Liver (tissue), 7 donors: ENCODE measurements at regions not wholly inside any gene's neighbourhood (a gene's known extent, or its start where the extent isn't known, plus 50 kb on each side); places are given as distances from the start of the nearest gene placed in this dataset.

ENCODE experiments used
- DNase-seq: peaks from one replicate; pipeline ENCODE4 v3.0.0-alpha.2; 2017; ENCODE audit warnings: low spot score
- H3K27ac ChIP-seq, 2 donors: one replicate each; pipeline ENCODE4 v1.7.0; 2013; ENCODE audit warnings: inconsistent platforms in 2 of 2, low read length in 2 of 2, control low read depth in 1 of 2, low read depth in 1 of 2, mild to moderate bottlenecking in 1 of 2
- H3K27me3 ChIP-seq, 4 donors: one replicate each; pipeline versions ENCODE4 v1.6.1 to v1.7.0; 2013; ENCODE audit warnings: low read length in 3 of 4, inconsistent platforms in 1 of 4, mild to moderate bottlenecking in 1 of 4, moderate library complexity in 1 of 4; ENCODE audit not compliant: control insufficient read depth in 4 of 4, insufficient read depth in 4 of 4
- H3K36me3 ChIP-seq, 4 donors: one replicate each; pipeline versions ENCODE4 v1.6.1 to v1.7.0; 2013; ENCODE audit warnings: low read length in 3 of 4, mild to moderate bottlenecking in 3 of 4, low read depth in 1 of 4, moderate library complexity in 1 of 4; ENCODE audit not compliant: control insufficient read depth in 4 of 4, insufficient read depth in 3 of 4
- H3K4me1 ChIP-seq, 4 donors: one replicate each; pipeline versions ENCODE4 v1.6.1 to v1.7.0; 2013; ENCODE audit warnings: low read length in 3 of 4, mild to moderate bottlenecking in 3 of 4, moderate library complexity in 1 of 4; ENCODE audit not compliant: control insufficient read depth in 4 of 4, insufficient read depth in 4 of 4
- H3K4me3 ChIP-seq, 3 donors: one replicate each; pipeline versions ENCODE4 v1.6.1 to v1.7.0; 2013; ENCODE audit warnings: low read length in 3 of 3, control low read depth in 1 of 3, low read depth in 1 of 3, mild to moderate bottlenecking in 1 of 3
- H3K9ac ChIP-seq, 2 donors: one replicate each; pipeline ENCODE4 v1.7.0; 2013; ENCODE audit warnings: low read length in 2 of 2, mild to moderate bottlenecking in 2 of 2, moderate library complexity in 2 of 2, control low read depth in 1 of 2, low read depth in 1 of 2
- H3K9me3 ChIP-seq, 4 donors: one replicate each; pipeline versions ENCODE4 v1.6.1 to v1.7.0; 2013; ENCODE audit warnings: low read length in 3 of 4; ENCODE audit not compliant: control insufficient read depth in 4 of 4
- EGR1 ChIP-seq, 2 donors: IDR thresholded peaks; 2 replicates each; pipeline ENCODE4 v1.6.1; 2016 to 2018; ENCODE audit warnings: antibody characterized with exemption in 2 of 2, low read depth in 2 of 2
- FOXA2 ChIP-seq: IDR thresholded peaks from 2 replicates; pipeline ENCODE4 v1.6.1; 2016; ENCODE audit warnings: antibody characterized with exemption
- GABPA ChIP-seq, 2 donors: IDR thresholded peaks in 1 of 2; conservative IDR thresholded peaks in 1 of 2; 2 replicates each; pipeline ENCODE4 v1.6.1; 2016; ENCODE audit warnings: antibody characterized with exemption in 2 of 2, mild to moderate bottlenecking in 1 of 2, moderate library complexity in 1 of 2
- HNF4A ChIP-seq, 2 donors: conservative IDR thresholded peaks; 2 replicates each; pipeline ENCODE4 v1.6.1; 2016; ENCODE audit warnings: antibody characterized with exemption in 2 of 2, mild to moderate bottlenecking in 2 of 2
- HNF4G ChIP-seq: IDR thresholded peaks from 2 replicates; pipeline ENCODE4 v1.6.1; 2016; ENCODE audit warnings: antibody characterized with exemption
- JUND ChIP-seq, 2 donors: IDR thresholded peaks; 2 replicates each; pipeline ENCODE4 v1.6.1; 2016; ENCODE audit warnings: antibody characterized with exemption in 2 of 2
- NR2F2 ChIP-seq: IDR thresholded peaks from 2 replicates; pipeline ENCODE4 v1.6.1; 2016; ENCODE audit warnings: antibody characterized with exemption
- RAD21 ChIP-seq, 2 donors: IDR thresholded peaks; 2 replicates each; pipeline ENCODE4 v1.6.1; 2016; ENCODE audit warnings: antibody characterized with exemption in 2 of 2, mild to moderate bottlenecking in 2 of 2
- SP1 ChIP-seq: IDR thresholded peaks from 2 replicates; pipeline ENCODE4 v1.6.1; 2018; ENCODE audit warnings: antibody characterized with exemption, mild to moderate bottlenecking
- TAF1 ChIP-seq: conservative IDR thresholded peaks from 2 replicates; pipeline ENCODE4 v1.6.1; 2016; ENCODE audit warnings: antibody characterized with exemption, mild to moderate bottlenecking
- YY1 ChIP-seq: IDR thresholded peaks from 2 replicates; pipeline ENCODE4 v1.6.1; 2016; ENCODE audit warnings: antibody characterized with exemption, mild to moderate bottlenecking
- WGBS: extraction: QIAGEN DNeasy Blood & Tissue Kit; methylation state at CpG from one replicate; pipeline ENCODE4 v1.1.7; 2013; 5-methylcytosine and 5-hydroxymethylcytosine counted together
- TF ChIP-seq, protein P1 (sequence below): IDR thresholded peaks from 2 replicates; pipeline ENCODE4 v1.6.1; 2016; ENCODE audit warnings: antibody characterized with exemption
- TF ChIP-seq, protein P2 (sequence below): IDR thresholded peaks from 2 replicates; pipeline ENCODE4 v1.6.1; 2016; ENCODE audit warnings: antibody characterized with exemption
- TF ChIP-seq, protein P3 (sequence below): IDR thresholded peaks from 2 replicates; pipeline ENCODE4 v1.6.1; 2016; ENCODE audit warnings: antibody characterized with exemption, mild to moderate bottlenecking
- TF ChIP-seq, protein P4 (sequence below): IDR thresholded peaks from 2 replicates; pipeline ENCODE4 v1.6.1; 2016; ENCODE audit warnings: antibody characterized with exemption
- donor health status: healthy.
- donor health status: healthy.
- donor health status: healthy.
- donor health status: healthy.

DNA sequence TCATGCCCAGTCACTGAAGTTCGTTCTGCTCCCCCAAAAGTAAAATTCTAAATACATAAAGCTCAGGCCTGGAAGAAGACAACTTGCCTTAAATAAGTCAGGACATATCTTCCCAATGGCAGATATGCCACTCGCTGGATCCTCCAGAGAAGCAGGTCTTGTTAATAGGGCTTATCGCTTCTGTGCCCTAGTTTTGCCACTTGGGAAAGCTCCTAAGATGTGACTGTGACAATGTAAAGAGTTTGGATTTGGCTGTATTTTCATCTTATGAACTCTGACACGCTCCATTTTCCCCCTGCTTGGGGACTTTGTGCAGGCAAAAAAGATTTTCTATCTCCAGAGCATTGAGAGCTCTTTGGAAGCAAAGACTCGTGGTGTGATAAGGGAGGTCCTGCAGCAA, 279.9 kb downstream of the WDR11 start:
- Histone ChIP-seq H3K9me3 (no peaks in the 10 kb centered on the region), H3K4me1 (no peaks in the 10 kb centered on the region), H3K9ac (no peak overlapping the region), H3K36me3 (no peaks in the 10 kb centered on the region), H3K4me3 (no peak overlapping the region), H3K27ac (no peak overlapping the region), H3K27me3 (no peaks in the 10 kb centered on the region)
- WGBS = 79% methylated on average over 5 of the region's 5 CpGs
- no peak for DNase-seq
- no peak for TF ChIP-seq JUND (IDR thresholded peaks at IDR 0.05)
- TF ChIP-seq HNF4A (conservative IDR thresholded peaks at IDR 0.05) = no peak
- TF ChIP-seq, protein P1, sequence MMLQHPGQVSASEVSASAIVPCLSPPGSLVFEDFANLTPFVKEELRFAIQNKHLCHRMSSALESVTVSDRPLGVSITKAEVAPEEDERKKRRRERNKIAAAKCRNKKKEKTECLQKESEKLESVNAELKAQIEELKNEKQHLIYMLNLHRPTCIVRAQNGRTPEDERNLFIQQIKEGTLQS = no peak
- TF ChIP-seq, protein P2, sequence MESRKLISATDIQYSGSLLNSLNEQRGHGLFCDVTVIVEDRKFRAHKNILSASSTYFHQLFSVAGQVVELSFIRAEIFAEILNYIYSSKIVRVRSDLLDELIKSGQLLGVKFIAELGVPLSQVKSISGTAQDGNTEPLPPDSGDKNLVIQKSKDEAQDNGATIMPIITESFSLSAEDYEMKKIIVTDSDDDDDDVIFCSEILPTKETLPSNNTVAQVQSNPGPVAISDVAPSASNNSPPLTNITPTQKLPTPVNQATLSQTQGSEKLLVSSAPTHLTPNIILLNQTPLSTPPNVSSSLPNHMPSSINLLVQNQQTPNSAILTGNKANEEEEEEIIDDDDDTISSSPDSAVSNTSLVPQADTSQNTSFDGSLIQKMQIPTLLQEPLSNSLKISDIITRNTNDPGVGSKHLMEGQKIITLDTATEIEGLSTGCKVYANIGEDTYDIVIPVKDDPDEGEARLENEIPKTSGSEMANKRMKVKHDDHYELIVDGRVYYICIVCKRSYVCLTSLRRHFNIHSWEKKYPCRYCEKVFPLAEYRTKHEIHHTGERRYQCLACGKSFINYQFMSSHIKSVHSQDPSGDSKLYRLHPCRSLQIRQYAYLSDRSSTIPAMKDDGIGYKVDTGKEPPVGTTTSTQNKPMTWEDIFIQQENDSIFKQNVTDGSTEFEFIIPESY = no peak
- TF ChIP-seq HNF4G = no peak
- TF ChIP-seq NR2F2 = no peak
- no peak for TF ChIP-seq FOXA2
- no peak for TF ChIP-seq RAD21 (IDR thresholded peaks at IDR 0.05)
- no peak for TF ChIP-seq EGR1 (IDR thresholded peaks at IDR 0.05; ENCODE audit: low read depth in 2 of 2)
- no peak for TF ChIP-seq GABPA (IDR thresholded peaks at IDR 0.05 in 1 of 2, conservative IDR thresholded peaks at IDR 0.05 in 1 of 2)
- TF ChIP-seq, protein P3, sequence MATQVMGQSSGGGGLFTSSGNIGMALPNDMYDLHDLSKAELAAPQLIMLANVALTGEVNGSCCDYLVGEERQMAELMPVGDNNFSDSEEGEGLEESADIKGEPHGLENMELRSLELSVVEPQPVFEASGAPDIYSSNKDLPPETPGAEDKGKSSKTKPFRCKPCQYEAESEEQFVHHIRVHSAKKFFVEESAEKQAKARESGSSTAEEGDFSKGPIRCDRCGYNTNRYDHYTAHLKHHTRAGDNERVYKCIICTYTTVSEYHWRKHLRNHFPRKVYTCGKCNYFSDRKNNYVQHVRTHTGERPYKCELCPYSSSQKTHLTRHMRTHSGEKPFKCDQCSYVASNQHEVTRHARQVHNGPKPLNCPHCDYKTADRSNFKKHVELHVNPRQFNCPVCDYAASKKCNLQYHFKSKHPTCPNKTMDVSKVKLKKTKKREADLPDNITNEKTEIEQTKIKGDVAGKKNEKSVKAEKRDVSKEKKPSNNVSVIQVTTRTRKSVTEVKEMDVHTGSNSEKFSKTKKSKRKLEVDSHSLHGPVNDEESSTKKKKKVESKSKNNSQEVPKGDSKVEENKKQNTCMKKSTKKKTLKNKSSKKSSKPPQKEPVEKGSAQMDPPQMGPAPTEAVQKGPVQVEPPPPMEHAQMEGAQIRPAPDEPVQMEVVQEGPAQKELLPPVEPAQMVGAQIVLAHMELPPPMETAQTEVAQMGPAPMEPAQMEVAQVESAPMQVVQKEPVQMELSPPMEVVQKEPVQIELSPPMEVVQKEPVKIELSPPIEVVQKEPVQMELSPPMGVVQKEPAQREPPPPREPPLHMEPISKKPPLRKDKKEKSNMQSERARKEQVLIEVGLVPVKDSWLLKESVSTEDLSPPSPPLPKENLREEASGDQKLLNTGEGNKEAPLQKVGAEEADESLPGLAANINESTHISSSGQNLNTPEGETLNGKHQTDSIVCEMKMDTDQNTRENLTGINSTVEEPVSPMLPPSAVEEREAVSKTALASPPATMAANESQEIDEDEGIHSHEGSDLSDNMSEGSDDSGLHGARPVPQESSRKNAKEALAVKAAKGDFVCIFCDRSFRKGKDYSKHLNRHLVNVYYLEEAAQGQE = no peak

DNA sequence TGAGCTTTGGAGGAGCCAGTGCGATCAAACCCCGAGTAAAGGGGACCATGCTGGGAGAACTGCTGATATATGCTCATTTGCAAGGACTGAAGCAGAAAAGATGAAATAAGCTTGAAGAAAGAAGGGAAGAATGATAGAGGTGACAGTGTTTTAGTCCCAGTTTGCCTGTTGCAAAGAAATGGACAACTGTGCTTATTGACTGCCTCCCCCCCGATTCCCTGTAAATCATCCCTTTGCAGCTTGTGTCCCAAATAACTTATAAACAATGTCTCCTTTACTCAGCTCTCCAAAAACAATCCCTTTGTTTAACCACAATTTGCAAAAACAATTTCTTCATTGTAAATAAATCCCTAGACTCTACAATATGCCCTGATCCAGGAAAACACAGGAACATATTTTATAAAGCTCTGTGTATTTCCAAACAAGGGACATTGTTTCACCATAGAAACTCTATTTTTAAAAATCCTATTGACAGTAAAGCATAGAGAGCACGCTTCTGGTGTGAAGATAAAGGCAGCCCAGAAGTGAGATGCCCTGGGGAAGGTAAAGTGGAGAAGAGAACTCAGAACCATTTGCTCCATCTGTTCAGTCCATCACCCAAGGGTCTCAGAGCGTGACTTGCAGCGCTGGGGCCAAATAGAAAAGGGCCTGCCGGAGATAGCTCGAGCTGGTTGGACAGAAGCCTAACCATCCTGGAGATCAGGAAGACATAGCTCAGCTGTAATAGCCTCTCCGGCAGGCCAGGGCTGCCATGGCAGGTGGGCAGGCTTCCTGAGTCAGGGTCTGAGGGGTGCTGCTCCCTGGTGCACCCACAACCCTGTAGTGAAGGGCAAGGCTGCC, 280.5 kb downstream of the WDR11 start:
- DNase-seq = no peak
- H3K4me3 ChIP-seq = no peak overlapping the region
- H3K4me1 ChIP-seq = no peaks in the 10 kb centered on the region
- no peak overlapping the region for H3K9ac ChIP-seq
- TF ChIP-seq RAD21 (IDR thresholded peaks at IDR 0.05) = no peak
- TF ChIP-seq TAF1 = no peak
- TF ChIP-seq GABPA (IDR thresholded peaks at IDR 0.05 in 1 of 2, conservative IDR thresholded peaks at IDR 0.05 in 1 of 2) = no peak
- TF ChIP-seq, protein P1 = no peak
- TF ChIP-seq, protein P4, sequence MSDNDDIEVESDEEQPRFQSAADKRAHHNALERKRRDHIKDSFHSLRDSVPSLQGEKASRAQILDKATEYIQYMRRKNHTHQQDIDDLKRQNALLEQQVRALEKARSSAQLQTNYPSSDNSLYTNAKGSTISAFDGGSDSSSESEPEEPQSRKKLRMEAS = no peak
- no peak for TF ChIP-seq YY1
- TF ChIP-seq FOXA2 = no peak
- TF ChIP-seq, protein P2 = no peak
- no peak for TF ChIP-seq HNF4A (conservative IDR thresholded peaks at IDR 0.05)
- TF ChIP-seq, protein P3 = no peak
- no peak for TF ChIP-seq EGR1 (IDR thresholded peaks at IDR 0.05; ENCODE audit: low read depth in 2 of 2)
- TF ChIP-seq HNF4G = no peak
- TF ChIP-seq SP1 = no peak
- no peaks in the 10 kb centered on the region for H3K27me3 ChIP-seq
- no peak overlapping the region for H3K27ac ChIP-seq
- no peaks in the 10 kb centered on the region for H3K36me3 ChIP-seq
- WGBS = 84% methylated on average over 9 of the region's 9 CpGs
- no peaks in the 10 kb centered on the region for H3K9me3 ChIP-seq
